ENCODE measurements at regions not wholly inside any gene's neighbourhood (a gene's known extent, or its start where the extent isn't known, plus 50 kb on each side); places are given as distances from the start of the nearest gene placed in this dataset.

GRCh38 chr17:79537061-79537460, 73.8 kb downstream of the RBFOX3 start:
- intact Hi-C loops (cut with DNase I) = no loop called here
- Histone ChIP-seq H3K9me3 (no peaks in the 10 kb centered on the region), H3K36me3 (no peaks in the 10 kb centered on the region), H3K27ac (no peak overlapping the region), H3K4me1 (no peaks in the 10 kb centered on the region), H3K4me3 (no peak overlapping the region), H3K27me3 (no peaks in the 10 kb centered on the region), H3K9ac (ENCODE audit: low read depth in 2 of 2, low read length in 2 of 2) (no peak overlapping the region)
- no peak for TF ChIP-seq CTCF (IDR thresholded peaks at IDR 0.05)
- no peak for DNase-seq

GRCh38 chr17:79536212-79536840, 74.5 kb downstream of the RBFOX3 start:
- H3K4me1 ChIP-seq = no peaks in the 10 kb centered on the region
- intact Hi-C loops (cut with DNase I) = no loop called here
- H3K9me3 ChIP-seq = no peaks in the 10 kb centered on the region
- no peak for TF ChIP-seq CTCF (IDR thresholded peaks at IDR 0.05)
- no peaks in the 10 kb centered on the region for H3K27me3 ChIP-seq
- no peaks in the 10 kb centered on the region for H3K36me3 ChIP-seq
- H3K4me3 ChIP-seq = no peak overlapping the region
- H3K27ac ChIP-seq = no peak overlapping the region
- no peak for DNase-seq
- no peak overlapping the region for H3K9ac ChIP-seq (ENCODE audit: low read depth in 2 of 2, low read length in 2 of 2)

- Histone ChIP-seq H3K27ac (no peak overlapping the region), H3K9ac (ENCODE audit: low read depth in 2 of 2, low read length in 2 of 2) (no peak overlapping the region), H3K36me3 (no peaks in the 10 kb centered on the region), H3K4me3 (no peak overlapping the region), H3K9me3 (no peaks in the 10 kb centered on the region), H3K4me1 (no peaks in the 10 kb centered on the region), H3K27me3 (no peaks in the 10 kb centered on the region)
- intact Hi-C loops (cut with DNase I) = no loop called here
- no peak for DNase-seq
- no peak for TF ChIP-seq CTCF (IDR thresholded peaks at IDR 0.05)
These were observed 75.2 kb downstream of the RBFOX3 start for GRCh38 chr17:79535728-79536025.

- Histone ChIP-seq H3K4me3 (no peak overlapping the region), H3K36me3 (no peaks in the 10 kb centered on the region), H3K4me1 (no peaks in the 10 kb centered on the region), H3K9me3 (no peaks in the 10 kb centered on the region), H3K27me3 (no peaks in the 10 kb centered on the region), H3K9ac (ENCODE audit: low read depth in 2 of 2, low read length in 2 of 2) (no peak overlapping the region), H3K27ac (no peak overlapping the region)
- no peak for TF ChIP-seq CTCF (IDR thresholded peaks at IDR 0.05)
- no peak for DNase-seq
- intact Hi-C loops (cut with DNase I) = no loop called here
These were observed 75.8 kb downstream of the RBFOX3 start for GRCh38 chr17:79534851-79535727.

GRCh38 chr17:79534111-79534510, 76.7 kb downstream of the RBFOX3 start:
- DNase-seq = no peak
- Histone ChIP-seq H3K27me3 (no peaks in the 10 kb centered on the region), H3K9ac (ENCODE audit: low read depth in 2 of 2, low read length in 2 of 2) (no peak overlapping the region), H3K36me3 (no peaks in the 10 kb centered on the region), H3K4me3 (no peak overlapping the region), H3K9me3 (no peaks in the 10 kb centered on the region), H3K4me1 (no peaks in the 10 kb centered on the region), H3K27ac (no peak overlapping the region)
- intact Hi-C loops (cut with DNase I) = no loop called here
- no peak for TF ChIP-seq CTCF (IDR thresholded peaks at IDR 0.05)
